Ectodermal cell (in vitro differentiated cells): ENCODE measurements at regions not wholly inside any gene's neighbourhood (a gene's known extent, or its start where the extent isn't known, plus 50 kb on each side); places are given as distances from the start of the nearest gene placed in this dataset.

Experiments
- H3K27ac ChIP-seq: 2 replicates; pipeline ENCODE4 v1.7.0; 2013; ENCODE audit warnings: mild to moderate bottlenecking, low read depth, low read length; ENCODE audit not compliant: insufficient read depth, poor library complexity, severe bottlenecking
- H3K27me3 ChIP-seq: 2 replicates; pipeline ENCODE4 v1.7.0; 2013; ENCODE audit warnings: mild to moderate bottlenecking, low read length; ENCODE audit not compliant: insufficient read depth, control insufficient read depth, poor library complexity, severe bottlenecking
- H3K36me3 ChIP-seq: one replicate; pipeline ENCODE4 v1.7.0; 2013; ENCODE audit warnings: low read length; ENCODE audit not compliant: control insufficient read depth, insufficient read depth
- H3K4me1 ChIP-seq: one replicate; pipeline ENCODE4 v1.7.0; 2013; ENCODE audit warnings: low read length; ENCODE audit not compliant: control insufficient read depth, insufficient read depth
- H3K4me3 ChIP-seq: 2 replicates; pipeline ENCODE4 v1.7.0; 2013; ENCODE audit warnings: low read depth, low read length, control low read depth; ENCODE audit not compliant: insufficient read depth
- H3K9me3 ChIP-seq: 2 replicates; pipeline ENCODE4 v1.7.0; 2013; ENCODE audit warnings: mild to moderate bottlenecking, low read length, moderate library complexity; ENCODE audit not compliant: control insufficient read depth
- WGBS, 2 experiments: methylation state at CpG; one replicate each; pipeline ENCODE4 v1.1.7; 2013; ENCODE audit warnings: missing lambda C conversion rate in 2 of 2; 5-methylcytosine and 5-hydroxymethylcytosine counted together

DNA sequence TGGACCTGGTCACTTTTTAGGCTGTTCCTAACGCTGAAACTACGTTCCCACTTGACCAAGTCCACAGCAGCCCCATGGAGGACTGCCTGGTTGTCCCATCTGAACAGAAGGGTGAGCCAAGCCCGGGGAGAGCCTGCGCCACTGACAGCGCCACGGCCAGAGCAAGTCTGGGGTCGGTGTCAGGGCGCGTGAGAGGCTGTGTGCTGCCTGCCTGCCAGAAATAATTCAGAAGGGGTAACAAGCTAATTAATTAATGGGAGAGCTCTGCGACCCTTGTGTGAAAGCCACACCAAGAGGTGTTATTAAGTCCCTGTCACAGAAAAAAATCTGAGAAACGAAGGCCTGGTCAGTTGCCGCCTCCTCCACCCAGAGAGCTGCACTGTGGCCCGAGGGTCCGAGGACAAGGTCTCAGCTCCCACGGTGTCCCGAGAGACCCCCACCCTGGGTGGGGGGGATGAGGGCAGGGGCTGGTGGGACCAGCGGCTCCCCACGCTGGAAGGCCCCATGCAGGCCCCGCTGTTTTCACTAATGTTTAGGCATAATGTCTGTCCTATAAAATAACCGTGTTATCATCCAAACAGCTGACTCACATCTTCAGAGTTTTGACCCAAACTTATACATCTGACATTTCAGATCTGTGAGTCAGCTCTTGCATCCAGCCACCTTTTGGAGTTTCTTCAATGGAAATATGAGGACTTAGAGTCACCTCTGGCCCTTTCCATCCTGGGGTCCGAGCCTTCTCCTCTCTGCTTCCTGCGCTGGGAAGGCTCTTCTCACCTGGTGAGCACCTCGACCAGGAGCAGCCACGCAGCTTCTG is 58.5 kb downstream of the DLL1 start:
- no peaks in the 10 kb centered on the region for H3K9me3 ChIP-seq
- no peaks in the 10 kb centered on the region for H3K27me3 ChIP-seq
- no peak overlapping the region for H3K27ac ChIP-seq
- WGBS, 2 experiments: 94 to 95% methylated on average over 24 of the region's 24 CpGs
- H3K4me1 ChIP-seq: peaks cover 48% of the 10 kb centered on the region
- H3K36me3 ChIP-seq: no peaks in the 10 kb centered on the region
- no peak overlapping the region for H3K4me3 ChIP-seq

DNA sequence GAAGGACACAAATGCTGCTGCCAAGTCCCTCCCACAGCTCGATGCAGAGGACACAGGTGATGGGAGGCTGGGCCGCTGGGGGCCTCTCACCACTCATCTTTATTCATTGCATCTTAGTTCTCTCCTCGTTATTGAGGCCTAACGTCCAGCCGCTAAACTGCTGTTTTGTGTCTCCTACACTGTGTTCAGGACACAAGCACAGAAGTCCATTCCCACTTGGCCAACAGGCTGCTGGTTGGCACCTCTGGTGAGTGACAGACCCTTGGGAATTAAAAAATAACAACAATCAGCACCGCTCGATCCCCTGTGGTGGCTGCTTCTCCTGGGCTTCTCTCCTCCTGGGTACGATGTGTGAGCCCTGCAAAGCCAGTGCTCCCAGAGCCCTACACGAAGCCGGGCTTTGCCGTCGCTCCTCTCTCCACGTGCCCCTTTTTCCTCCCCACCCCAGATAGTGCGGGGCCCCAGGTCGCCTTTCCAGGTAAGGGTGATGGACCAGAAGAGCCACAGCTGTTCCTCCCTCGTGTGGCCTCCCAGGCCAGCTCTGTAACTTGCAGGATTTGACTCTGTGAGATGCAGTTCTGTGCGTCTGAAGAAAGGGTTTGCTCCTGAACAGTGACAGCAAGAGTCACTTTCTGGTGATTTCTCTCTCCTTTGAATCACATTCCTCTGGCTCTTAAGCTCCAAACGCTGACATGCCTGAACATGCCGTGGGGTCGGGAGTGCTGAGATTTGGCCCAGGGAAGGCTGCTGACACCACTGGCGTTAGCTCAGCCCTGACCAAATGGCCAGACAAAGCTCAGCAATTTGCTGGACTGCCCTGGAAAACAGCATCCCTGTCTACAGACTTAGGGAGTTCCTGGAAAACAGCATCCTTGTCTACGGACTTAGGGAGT is 59.3 kb downstream of the DLL1 start:
- Histone ChIP-seq H3K27ac (no peak overlapping the region), H3K4me1 (peaks cover 47% of the 10 kb centered on the region)
- WGBS, 2 experiments: 84 to 85% methylated on average over 22 of the region's 22 CpGs

DNA sequence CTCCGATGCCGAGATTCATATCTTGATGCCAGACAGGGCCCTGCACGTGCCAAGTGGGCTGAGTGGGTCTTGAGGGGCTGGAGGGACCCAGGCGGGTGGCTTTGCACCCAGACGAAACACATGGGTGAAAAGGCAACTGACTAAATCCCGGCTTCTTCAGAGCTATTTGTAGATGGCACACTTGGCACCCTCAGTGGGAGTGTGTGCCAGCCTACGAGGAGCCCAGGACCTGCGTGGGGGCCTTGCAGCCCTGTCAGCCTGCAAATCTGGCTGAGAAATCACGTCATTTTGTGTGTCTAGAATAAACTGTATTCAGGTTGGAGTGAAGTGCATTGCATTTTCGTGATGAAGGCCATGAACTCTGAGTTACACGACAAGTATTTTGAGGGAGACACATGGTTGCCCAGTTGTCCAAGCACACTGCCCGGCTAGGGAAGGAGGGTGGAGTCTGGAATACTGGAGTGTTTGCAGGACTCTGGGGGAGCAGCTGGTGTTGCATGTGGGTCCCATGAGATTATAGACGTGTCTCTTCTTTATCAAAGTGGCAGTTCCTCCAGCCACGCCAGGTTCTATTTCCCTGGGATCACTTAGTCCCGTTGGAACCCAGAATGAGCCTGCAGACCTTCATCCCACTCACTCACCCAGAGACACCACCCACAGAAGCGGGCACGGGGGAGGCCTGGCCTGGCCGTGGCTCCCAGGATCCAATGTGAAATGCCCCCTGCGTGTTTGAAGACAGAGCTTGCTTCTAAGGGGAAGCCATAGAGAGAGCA is 60.2 kb downstream of the DLL1 start:
- no peaks in the 10 kb centered on the region for H3K36me3 ChIP-seq
- no peaks in the 10 kb centered on the region for H3K9me3 ChIP-seq
- H3K27me3 ChIP-seq: no peaks in the 10 kb centered on the region
- peaks cover 40% of the 10 kb centered on the region for H3K4me1 ChIP-seq
- H3K27ac ChIP-seq: no peak overlapping the region
- WGBS, 2 experiments: 95 to 96% methylated on average over 19 of the region's 19 CpGs
- H3K4me3 ChIP-seq: no peak overlapping the region

More for the DNA sequence above, 59.3 kb downstream of the DLL1 start:
- Histone ChIP-seq H3K4me3 (no peak overlapping the region), H3K27me3 (no peaks in the 10 kb centered on the region), H3K36me3 (no peaks in the 10 kb centered on the region), H3K9me3 (no peaks in the 10 kb centered on the region)

DNA sequence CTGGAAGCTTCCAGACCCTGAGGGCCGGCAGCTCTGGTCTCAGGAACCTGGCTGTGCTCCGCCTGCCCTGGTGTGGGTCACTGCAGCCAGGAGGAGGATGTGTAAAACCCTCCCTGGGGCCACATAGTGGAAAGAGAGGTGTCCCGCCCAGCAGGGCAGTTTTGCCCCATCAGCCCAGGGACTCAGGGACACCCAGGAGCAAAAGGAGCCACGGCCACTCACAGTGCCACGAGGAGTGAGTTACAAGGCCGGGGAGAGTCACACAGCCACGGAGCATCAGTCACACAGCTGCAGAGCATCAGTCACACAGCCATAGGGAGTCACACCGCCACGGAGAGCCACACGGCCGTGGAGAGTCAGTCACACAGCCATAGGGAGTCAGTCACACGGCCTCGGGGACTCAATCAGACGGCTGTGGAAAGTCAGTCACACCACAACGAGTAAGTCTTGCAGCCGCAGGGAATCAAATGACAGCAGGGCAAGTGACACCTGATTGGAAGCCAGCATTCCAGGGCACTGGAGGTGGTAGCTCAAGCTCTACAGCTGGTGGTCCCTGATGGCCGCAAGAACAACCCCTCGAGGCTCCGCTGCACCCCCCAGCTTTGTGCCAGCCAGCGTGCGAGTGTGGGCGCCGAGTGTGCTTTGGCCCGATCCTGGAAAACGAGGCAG is 60.9 kb downstream of the DLL1 start:
- 92% methylated on average over 25 of the region's 25 CpGs for WGBS, 2 experiments
- no peak overlapping the region for H3K27ac ChIP-seq
- H3K9me3 ChIP-seq: no peaks in the 10 kb centered on the region
- no peak overlapping the region for H3K4me3 ChIP-seq
- H3K4me1 ChIP-seq: peaks cover 38% of the 10 kb centered on the region
- H3K27me3 ChIP-seq: no peaks in the 10 kb centered on the region
- no peaks in the 10 kb centered on the region for H3K36me3 ChIP-seq

DNA sequence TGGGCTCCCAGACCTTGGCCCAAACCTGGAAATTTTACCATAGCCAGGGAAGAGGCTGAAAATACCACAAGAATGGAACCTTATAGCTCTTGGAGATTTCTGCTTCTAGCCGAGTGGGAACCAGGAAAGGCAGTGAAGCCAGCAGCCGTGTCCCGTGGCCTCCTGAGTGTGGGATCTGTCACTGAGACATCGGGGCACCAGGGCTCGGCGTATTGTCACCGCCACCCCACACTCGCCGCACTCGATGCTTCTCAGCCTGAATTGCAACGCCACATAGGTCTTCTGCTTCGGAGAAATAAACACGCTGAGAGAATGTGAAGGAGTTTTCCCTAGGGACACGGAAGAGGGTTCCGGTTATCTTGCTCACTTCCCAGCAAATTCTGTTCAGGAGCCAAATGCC is 61.5 kb downstream of the DLL1 start:
- Histone ChIP-seq H3K27me3 (no peaks in the 10 kb centered on the region), H3K36me3 (no peaks in the 10 kb centered on the region), H3K27ac (no peak overlapping the region), H3K4me3 (no peak overlapping the region), H3K4me1 (peaks cover 39% of the 10 kb centered on the region), H3K9me3 (no peaks in the 10 kb centered on the region)
- WGBS, 2 experiments: 96% methylated on average over 15 of the region's 15 CpGs

DNA sequence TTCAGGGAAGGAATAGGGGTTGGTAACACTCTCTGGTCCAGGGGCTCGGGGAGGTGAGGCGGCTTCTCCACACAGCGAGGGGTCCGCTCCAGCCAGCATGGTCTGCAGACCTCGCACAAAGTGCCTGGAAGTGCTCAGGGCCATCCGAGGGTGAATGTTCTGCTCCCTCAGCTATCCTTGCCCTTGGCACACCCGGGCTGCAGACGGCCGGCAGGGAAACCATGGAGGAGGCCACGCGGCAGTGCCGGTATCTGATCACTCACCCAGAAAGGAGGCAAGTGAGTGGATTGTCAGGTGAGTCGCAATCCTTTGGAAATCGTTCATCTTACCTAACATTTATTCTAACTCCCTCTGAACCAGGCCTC is 62.0 kb downstream of the DLL1 start:
- no peaks in the 10 kb centered on the region for H3K36me3 ChIP-seq
- no peak overlapping the region for H3K27ac ChIP-seq
- no peaks in the 10 kb centered on the region for H3K27me3 ChIP-seq
- no peaks in the 10 kb centered on the region for H3K9me3 ChIP-seq
- 93% methylated on average over 14 of the region's 14 CpGs for WGBS, 2 experiments
- peaks cover 40% of the 10 kb centered on the region for H3K4me1 ChIP-seq
- no peak overlapping the region for H3K4me3 ChIP-seq

DNA sequence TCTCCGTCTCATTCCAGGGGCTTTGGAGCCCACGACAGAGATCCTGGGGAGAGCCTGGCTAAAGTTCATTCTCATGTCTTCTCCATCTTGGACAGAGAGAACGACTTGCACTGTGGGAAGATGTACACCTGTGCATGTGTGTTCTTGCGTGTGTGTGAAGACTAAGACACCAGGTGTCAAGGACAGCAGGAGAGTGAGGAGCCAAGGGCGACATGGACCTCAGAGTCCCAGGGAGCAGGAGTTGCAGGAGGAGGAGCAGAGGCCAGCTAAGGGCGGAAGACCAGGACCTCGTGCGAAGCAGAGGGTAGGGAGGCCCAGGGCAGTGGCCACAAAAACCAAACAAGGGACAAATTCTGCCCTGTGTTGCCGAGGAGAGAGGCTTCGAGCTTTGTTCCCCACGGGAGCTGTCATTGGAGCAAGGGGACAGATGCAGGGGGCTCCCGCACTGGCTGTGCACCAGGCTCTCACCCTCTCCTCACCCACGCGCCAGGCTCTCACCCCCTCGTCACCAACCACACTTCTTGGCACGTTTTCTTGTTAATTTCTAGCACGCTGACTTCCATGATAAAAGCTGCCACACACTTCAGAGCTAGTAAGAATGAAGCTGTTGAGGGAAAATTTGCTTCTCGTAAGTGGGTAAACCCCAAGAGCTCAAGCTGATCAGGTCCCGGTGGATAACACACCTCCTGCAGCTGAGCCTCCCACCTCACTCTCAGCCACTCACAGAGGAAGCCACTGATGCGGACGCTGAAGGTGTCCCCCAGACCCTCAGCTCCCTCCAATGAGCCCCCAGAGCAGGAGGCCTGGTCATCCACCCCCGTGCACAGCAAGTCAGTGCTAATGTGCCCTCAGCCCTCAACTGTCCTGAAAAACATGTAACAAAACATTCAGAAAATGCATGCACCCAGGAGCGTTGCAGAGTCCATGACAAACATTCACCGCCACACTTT is 62.6 kb downstream of the DLL1 start:
- 92% methylated on average over 24 of the region's 24 CpGs for WGBS, 2 experiments
- H3K36me3 ChIP-seq: no peaks in the 10 kb centered on the region
- H3K27ac ChIP-seq: no peak overlapping the region
- no peak overlapping the region for H3K4me3 ChIP-seq
- peaks cover 42% of the 10 kb centered on the region for H3K4me1 ChIP-seq
- no peaks in the 10 kb centered on the region for H3K27me3 ChIP-seq
- H3K9me3 ChIP-seq: no peaks in the 10 kb centered on the region

DNA sequence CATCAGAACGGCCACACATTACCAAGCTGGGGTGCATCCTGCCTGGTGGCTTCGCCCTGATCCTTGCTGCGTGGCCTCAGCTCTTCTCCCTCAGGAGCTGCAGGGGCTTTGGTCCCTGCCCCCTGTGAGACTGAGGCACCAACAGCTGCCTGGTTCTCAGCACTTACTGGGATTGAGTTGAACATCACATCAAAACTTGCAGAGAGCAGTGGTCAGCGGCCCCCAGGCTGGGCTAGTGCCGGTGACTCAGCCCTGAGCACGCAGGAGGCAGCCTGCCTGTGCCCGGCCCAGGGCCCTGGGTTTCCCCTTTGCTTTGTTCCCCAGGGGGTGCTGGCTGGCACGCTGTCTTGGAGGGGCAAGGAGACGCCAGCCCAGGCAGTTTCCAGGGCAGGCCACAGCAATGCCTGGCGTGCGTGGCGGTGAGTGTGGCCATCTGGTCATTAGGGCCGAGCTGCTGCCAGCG is 63.3 kb downstream of the DLL1 start:
- WGBS, 2 experiments: 92% methylated on average over 14 of the region's 14 CpGs
- H3K4me1 ChIP-seq: peaks cover 44% of the 10 kb centered on the region
- no peak overlapping the region for H3K27ac ChIP-seq

DNA sequence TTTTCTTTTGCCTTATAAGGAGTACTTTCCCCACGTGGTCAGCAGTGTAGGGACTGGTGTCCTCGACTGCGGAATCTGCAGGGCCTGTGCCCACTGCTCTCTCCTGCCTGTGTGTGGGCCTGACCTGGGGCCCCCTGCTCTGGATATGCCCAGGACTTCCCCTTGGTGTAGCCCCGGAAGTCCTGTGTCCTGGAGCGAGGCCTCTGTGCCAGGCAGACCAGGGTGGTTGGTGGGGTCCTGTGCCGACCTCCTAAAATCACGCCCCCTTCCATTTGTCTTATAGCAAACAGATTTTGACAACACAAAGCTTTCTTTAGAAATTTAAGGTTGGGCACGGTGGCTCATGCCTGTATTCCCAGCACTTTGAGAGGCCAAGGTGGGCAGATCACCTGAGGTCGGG is 64.2 kb downstream of the DLL1 start:
- WGBS, 2 experiments: 89 to 90% methylated on average over 9 of the region's 9 CpGs

More for the DNA sequence above, 63.3 kb downstream of the DLL1 start:
- no peaks in the 10 kb centered on the region for H3K36me3 ChIP-seq
- no peaks in the 10 kb centered on the region for H3K27me3 ChIP-seq
- no peak overlapping the region for H3K4me3 ChIP-seq
- H3K9me3 ChIP-seq: no peaks in the 10 kb centered on the region

More for the DNA sequence above, 64.2 kb downstream of the DLL1 start:
- no peaks in the 10 kb centered on the region for H3K36me3 ChIP-seq
- no peaks in the 10 kb centered on the region for H3K27me3 ChIP-seq
- H3K9me3 ChIP-seq: no peaks in the 10 kb centered on the region
- no peak overlapping the region for H3K4me3 ChIP-seq
- no peak overlapping the region for H3K27ac ChIP-seq
- H3K4me1 ChIP-seq: peaks cover 40% of the 10 kb centered on the region
